PC-3 (cell line): ENCODE measurements at regions not wholly inside any gene's neighbourhood (a gene's known extent, or its start where the extent isn't known, plus 50 kb on each side); places are given as distances from the start of the nearest gene placed in this dataset.
A peak's percentile ranks its signal among the peaks of the same experiment; 100 is the strongest.

Experiments used
- ATAC-seq: fragments of 200-7000 bp; cut with Tn5 transposase; 2 replicates; pipeline ENCODE4 v1.9.1; 2020; ENCODE audit warnings: mild to moderate bottlenecking, moderate library complexity
- BruUV-seq: library from RNA; stranded (reverse); fragments of 400-500 nt; replicated peaks from 2 replicates; lab custom pipeline; 2021; lab: Mats Ljungman, UMichigan
- CTCF ChIA-PET: fragments of 300-600 bp; sonication (Branson Sonifier 250); formaldehyde crosslinking; loops from one replicate; lab custom pipeline; 2022; ENCODE audit warnings: antibody characterized with exemption; lab: Charles Lee
- POLR2A ChIA-PET: fragments of 300-600 bp; sonication (Branson Sonifier 250); formaldehyde crosslinking; loops from one replicate; lab custom pipeline; 2022; ENCODE audit warnings: antibody characterized with exemption; ENCODE audit not compliant: unreplicated experiment; lab: Charles Lee
- DNase-seq: peaks from one replicate; pipeline ENCODE4 v3.0.0-alpha.2; 2015
- H2AFZ ChIP-seq: fragments of 300-600 bp; sonication (generic); 2 replicates; pipeline ENCODE4 v1.6.0; 2016; ENCODE audit warnings: antibody characterized with exemption, low read length
- H3F3A ChIP-seq: fragments of 300-600 bp; sonication (generic); one replicate; pipeline ENCODE4 v1.6.0; 2017; ENCODE audit warnings: antibody characterized with exemption, low read length, control low read depth, mild to moderate bottlenecking; ENCODE audit not compliant: unreplicated experiment
- H3K27ac ChIP-seq: fragments of 300-600 bp; sonication (generic); 2 replicates; pipeline ENCODE4 v1.5.1; 2016; ENCODE audit warnings: mild to moderate bottlenecking, low read length
- H3K27me3 ChIP-seq: fragments of 300-600 bp; sonication (generic); 2 replicates; pipeline ENCODE4 v1.6.1; 2016; ENCODE audit warnings: low read length, mixed read lengths
- H3K36me3 ChIP-seq: fragments of 300-600 bp; sonication (generic); 2 replicates; pipeline ENCODE4 v1.6.1; 2016; ENCODE audit warnings: low read depth, mixed run types, low read length, mixed read lengths
- H3K4me1 ChIP-seq: fragments of 300-600 bp; sonication (generic); 2 replicates; pipeline ENCODE4 v1.5.1; 2016; ENCODE audit warnings: low read length; ENCODE audit not compliant: insufficient read depth
- H3K4me2 ChIP-seq: fragments of 300-600 bp; sonication (generic); 2 replicates; pipeline ENCODE4 v1.6.0; 2016; ENCODE audit warnings: low read length
- H3K4me3 ChIP-seq: fragments of 300-600 bp; sonication (generic); 2 replicates; pipeline ENCODE4 v1.5.1; 2016; ENCODE audit warnings: mild to moderate bottlenecking, low read length, mixed read lengths
- H3K79me2 ChIP-seq: fragments of 300-600 bp; sonication (generic); 2 replicates; pipeline ENCODE4 v1.6.1; 2017; ENCODE audit warnings: low read length, mixed read lengths
- H3K9ac ChIP-seq: fragments of 300-600 bp; sonication (generic); 2 replicates; pipeline ENCODE4 v1.6.0; 2016; ENCODE audit warnings: mild to moderate bottlenecking, low read length
- H3K9me2 ChIP-seq: fragments of 300-600 bp; sonication (generic); replicated peaks from 2 replicates; pipeline ENCODE4 v1.6.1; 2016; ENCODE audit warnings: mixed run types, low read length, mixed read lengths
- H3K9me3 ChIP-seq: fragments of 300-600 bp; sonication (generic); 2 replicates; pipeline ENCODE4 v1.6.1; 2016; ENCODE audit warnings: low read length, mixed read lengths
- H4K20me1 ChIP-seq: fragments of 300-600 bp; sonication (generic); 2 replicates; pipeline ENCODE4 v1.6.1; 2016; ENCODE audit warnings: low read length, mixed read lengths
- EZH2 ChIP-seq: fragments of 300-600 bp; sonication (generic); IDR thresholded peaks from one replicate; pipeline ENCODE4 v1.6.1; 2017; ENCODE audit warnings: antibody characterized with exemption, mild to moderate bottlenecking, low read length; ENCODE audit not compliant: unreplicated experiment
- EZH2phosphoT487 ChIP-seq: fragments of 300-600 bp; sonication (generic); IDR thresholded peaks from 2 replicates; pipeline ENCODE4 v1.6.1; 2018; ENCODE audit warnings: mild to moderate bottlenecking, antibody characterized with exemption, low read length, borderline replicate concordance
- intact Hi-C: fragments of 100-400 bp; cut with micrococcal nuclease; formaldehyde crosslinking; loops from 2 replicates; pipeline ENCODE4 v1.9.0; 2023
- TF ChIP-seq, protein P1 (sequence below): fragments of 300-600 bp; sonication (generic); conservative IDR thresholded peaks from 2 replicates; pipeline ENCODE4 v1.5.1; 2017; ENCODE audit warnings: antibody characterized with exemption, low read depth, mild to moderate bottlenecking, low read length

DNA sequence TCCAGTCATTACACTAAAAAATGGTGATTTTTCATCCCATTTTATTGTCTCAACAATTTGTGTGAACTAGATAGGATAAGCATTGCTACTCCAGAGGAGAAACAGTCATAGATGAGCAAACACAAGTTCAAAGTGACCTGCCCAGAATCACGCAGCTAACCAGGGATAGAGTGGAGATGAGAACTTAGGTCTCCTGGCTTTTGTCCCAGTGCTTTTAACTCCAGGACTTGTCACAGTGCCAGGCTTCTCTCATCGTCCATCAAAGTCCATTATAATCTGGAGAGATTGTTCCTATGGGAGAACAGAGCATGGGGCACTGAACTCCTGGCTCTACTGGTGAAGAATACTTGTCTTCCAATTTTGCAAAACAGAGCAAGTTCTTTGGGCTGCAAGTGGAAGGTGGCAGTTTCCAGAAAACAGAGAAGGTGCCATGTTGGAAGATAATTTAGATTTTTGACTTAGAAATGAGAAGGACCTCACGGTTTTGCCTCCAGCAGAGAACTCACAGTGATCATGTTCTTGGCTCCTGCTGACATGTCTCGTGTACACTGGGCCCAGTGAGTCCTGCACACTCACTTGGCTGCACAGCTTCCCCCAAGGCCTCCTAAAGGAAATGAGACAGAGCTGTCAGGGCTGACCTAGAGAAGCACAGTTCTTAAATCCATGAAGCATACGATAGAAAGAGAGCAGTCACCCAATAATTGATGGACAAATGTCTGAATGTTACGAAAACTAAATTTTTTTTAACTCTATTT is 322.9 kb upstream of the NRP1 start:
- BruUV-seq = no TSS peak
- TF ChIP-seq EZH2 (no peak), EZH2phosphoT487 (no peak)
- TF ChIP-seq, protein P1, sequence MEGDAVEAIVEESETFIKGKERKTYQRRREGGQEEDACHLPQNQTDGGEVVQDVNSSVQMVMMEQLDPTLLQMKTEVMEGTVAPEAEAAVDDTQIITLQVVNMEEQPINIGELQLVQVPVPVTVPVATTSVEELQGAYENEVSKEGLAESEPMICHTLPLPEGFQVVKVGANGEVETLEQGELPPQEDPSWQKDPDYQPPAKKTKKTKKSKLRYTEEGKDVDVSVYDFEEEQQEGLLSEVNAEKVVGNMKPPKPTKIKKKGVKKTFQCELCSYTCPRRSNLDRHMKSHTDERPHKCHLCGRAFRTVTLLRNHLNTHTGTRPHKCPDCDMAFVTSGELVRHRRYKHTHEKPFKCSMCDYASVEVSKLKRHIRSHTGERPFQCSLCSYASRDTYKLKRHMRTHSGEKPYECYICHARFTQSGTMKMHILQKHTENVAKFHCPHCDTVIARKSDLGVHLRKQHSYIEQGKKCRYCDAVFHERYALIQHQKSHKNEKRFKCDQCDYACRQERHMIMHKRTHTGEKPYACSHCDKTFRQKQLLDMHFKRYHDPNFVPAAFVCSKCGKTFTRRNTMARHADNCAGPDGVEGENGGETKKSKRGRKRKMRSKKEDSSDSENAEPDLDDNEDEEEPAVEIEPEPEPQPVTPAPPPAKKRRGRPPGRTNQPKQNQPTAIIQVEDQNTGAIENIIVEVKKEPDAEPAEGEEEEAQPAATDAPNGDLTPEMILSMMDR = no peak
- Histone ChIP-seq H3K27me3 (no peaks in the 10 kb centered on the region), H3K9ac (no peak overlapping the region), H2AFZ (no peak overlapping the region), H3F3A (no peaks in the 10 kb centered on the region), H3K9me2 (0 out of 2 replicates have a peak, but pooled peaks cover 4% of the 10 kb centered on the region), H3K9me3 (no peaks in the 10 kb centered on the region), H3K36me3 (no peaks in the 10 kb centered on the region), H3K4me2 (no peak overlapping the region), H3K79me2 (no peaks in the 10 kb centered on the region), H3K4me1 (peaks cover 33% of the 10 kb centered on the region), H4K20me1 (no peaks in the 10 kb centered on the region), H3K4me3 (no peak overlapping the region), H3K27ac (peak overlapping the region; percentile 32)
- ChIA-PET CTCF (no interaction called here), POLR2A (no interaction called here)
- intact Hi-C loops = no loop called here
- ATAC-seq (peak; percentile 19; the same call in 1 of the 2 replicates), DNase-seq (peak; percentile 94)

DNA sequence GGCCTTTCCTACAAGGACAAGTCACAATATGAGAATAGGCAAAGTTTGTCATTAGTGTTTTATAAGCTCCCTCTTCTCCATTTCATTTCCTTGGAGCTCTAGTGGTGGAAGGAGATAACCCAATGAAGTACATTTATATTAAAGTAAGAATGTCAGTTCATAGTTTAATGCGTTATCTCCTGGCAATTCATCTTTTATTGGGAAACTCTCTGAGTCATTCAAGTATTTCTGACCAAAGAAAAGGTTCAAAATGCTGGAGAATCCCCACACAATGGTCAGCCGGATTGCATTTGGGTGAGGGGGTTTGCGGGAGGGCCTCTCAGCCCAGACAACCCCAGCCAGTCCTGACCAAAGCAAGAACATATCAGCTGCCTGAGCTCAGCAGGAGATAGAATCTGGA is 321.5 kb upstream of the NRP1 start:
- Histone ChIP-seq H3F3A (no peaks in the 10 kb centered on the region), H2AFZ (no peak overlapping the region), H3K79me2 (no peaks in the 10 kb centered on the region), H3K4me1 (peaks cover 21% of the 10 kb centered on the region), H3K9me2 (0 out of 2 replicates have a peak, but pooled peaks cover 4% of the 10 kb centered on the region), H3K27ac (no peak overlapping the region), H3K9me3 (no peaks in the 10 kb centered on the region), H3K36me3 (no peaks in the 10 kb centered on the region), H3K4me3 (no peak overlapping the region), H3K27me3 (no peaks in the 10 kb centered on the region), H3K4me2 (no peak overlapping the region), H3K9ac (no peak overlapping the region), H4K20me1 (no peaks in the 10 kb centered on the region)
- TF ChIP-seq, protein P1 = no peak
- no peak for TF ChIP-seq EZH2phosphoT487
- TF ChIP-seq EZH2 = no peak
- no TSS peak for BruUV-seq
- intact Hi-C loops = no loop called here
- POLR2A ChIA-PET = no interaction called here
- CTCF ChIA-PET = no interaction called here
- ATAC-seq = no peak
- DNase-seq = no peak

DNA sequence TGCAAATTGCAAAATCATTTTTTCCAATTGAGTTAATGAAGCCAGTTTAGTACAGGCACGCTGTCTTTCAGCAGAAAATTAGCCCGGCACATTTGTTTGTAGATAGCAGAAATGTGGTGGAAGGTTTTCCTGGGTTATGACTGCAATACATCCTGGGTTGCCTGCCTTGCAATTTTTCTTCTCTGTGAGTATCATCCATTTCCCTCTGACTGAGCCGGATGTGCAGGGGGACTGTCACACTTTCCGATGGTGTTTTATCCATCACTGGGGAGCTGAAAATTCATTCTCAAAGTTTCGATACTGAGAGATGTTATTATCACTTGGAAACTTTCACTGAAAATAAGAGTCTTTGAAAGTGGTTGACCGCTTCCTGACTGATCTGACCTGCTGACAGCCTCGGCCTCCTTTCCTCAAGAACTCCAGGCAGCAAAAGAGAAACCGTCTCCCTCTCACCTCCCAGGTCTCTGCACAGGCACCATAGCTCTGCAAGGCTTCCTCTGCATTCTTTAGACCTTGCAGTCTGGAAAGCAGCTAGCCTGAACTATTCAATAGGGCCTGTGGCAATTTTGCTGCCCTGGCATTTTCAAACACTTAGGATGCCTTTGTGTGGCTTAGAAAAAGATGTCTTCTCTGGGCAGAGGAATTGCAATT is 320.8 kb upstream of the NRP1 start:
- TF ChIP-seq EZH2 (no peak), EZH2phosphoT487 (no peak)
- TF ChIP-seq, protein P1 = no peak
- POLR2A ChIA-PET = no interaction called here
- Histone ChIP-seq H3K9me3 (no peaks in the 10 kb centered on the region), H3K9me2 (0 out of 2 replicates have a peak, but pooled peaks cover 4% of the 10 kb centered on the region), H3K36me3 (no peaks in the 10 kb centered on the region), H3F3A (no peaks in the 10 kb centered on the region), H3K4me1 (peaks cover 20% of the 10 kb centered on the region), H2AFZ (no peak overlapping the region), H3K4me2 (no peak overlapping the region), H3K4me3 (no peak overlapping the region), H3K79me2 (no peaks in the 10 kb centered on the region), H3K27me3 (no peaks in the 10 kb centered on the region), H3K27ac (no peak overlapping the region), H4K20me1 (no peaks in the 10 kb centered on the region), H3K9ac (no peak overlapping the region)
- ATAC-seq (no peak), DNase-seq (no peak)
- CTCF ChIA-PET = no interaction called here
- no TSS peak for BruUV-seq
- intact Hi-C loops = no loop called here
